Activated CD8-positive, alpha-beta T cell treated with anti-CD3 and anti-CD28 coated beads, Interleukin-2, amount 10 ng/mL, durations not matched to agents 7 days and 5 days (primary cell): ENCODE measurements at regions not wholly inside any gene's neighbourhood (a gene's known extent, or its start where the extent isn't known, plus 50 kb on each side); places are given as distances from the start of the nearest gene placed in this dataset.

ENCODE experiments used
- ATAC-seq: fragments of 150-1000 bp; cut with Tn5 transposase; one replicate; pipeline ENCODE4 v1.10.0; 2021; ENCODE audit warnings: moderate library complexity
- CTCF ChIA-PET: fragments of 350-600 bp; sonication (Branson Sonifier 250); formaldehyde crosslinking; loops from one replicate; lab custom pipeline; 2021; ENCODE audit warnings: antibody characterized with exemption; lab: Charles Lee
- POLR2A ChIA-PET: fragments of 350-600 bp; sonication (Branson Sonifier 250); formaldehyde crosslinking; loops from one replicate; lab custom pipeline; 2021; ENCODE audit warnings: antibody characterized with exemption; lab: Charles Lee
- DNase-seq: peaks from one replicate; pipeline ENCODE4 v3.0.0-alpha.2; 2020
- H3K27ac Mint-ChIP-seq: one replicate; pipeline ENCODE4 v1.8.0; 2021; ENCODE audit warnings: mild to moderate bottlenecking, mixed read lengths
- H3K27me3 Mint-ChIP-seq: one replicate; pipeline ENCODE4 v1.8.0; 2021; ENCODE audit warnings: low read depth, mixed read lengths
- H3K36me3 Mint-ChIP-seq: one replicate; pipeline ENCODE4 v1.8.0; 2021; ENCODE audit warnings: low read depth, mixed read lengths
- H3K4me1 Mint-ChIP-seq: one replicate; pipeline ENCODE4 v1.8.0; 2021; ENCODE audit warnings: low read depth, mixed read lengths
- H3K4me3 Mint-ChIP-seq: one replicate; pipeline ENCODE4 v1.8.0; 2021; ENCODE audit warnings: mild to moderate bottlenecking, mixed read lengths
- H3K9me3 Mint-ChIP-seq: one replicate; pipeline ENCODE4 v1.8.0; 2022; ENCODE audit warnings: mixed read lengths; ENCODE audit not compliant: insufficient read depth

DNA sequence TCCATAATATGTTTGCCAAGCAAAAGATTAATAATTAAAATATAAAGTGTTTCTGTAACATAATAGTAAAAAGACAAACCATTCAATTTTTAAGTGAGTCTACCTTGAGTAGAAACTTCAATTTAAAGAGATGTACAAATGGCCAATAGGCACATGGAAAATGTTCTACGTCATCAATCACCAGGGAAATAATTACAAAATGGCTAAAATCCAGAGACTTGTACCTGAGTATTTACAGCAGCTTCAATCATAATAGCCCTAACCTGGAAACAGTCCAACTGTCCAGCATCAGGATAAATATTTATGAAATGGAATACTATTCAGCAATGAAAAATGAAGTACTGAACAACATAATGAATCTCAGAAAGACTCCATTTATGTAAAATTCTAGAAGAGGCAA is 95.5 kb upstream of the FAR2 start:
- Mint-ChIP-seq H3K4me3 (no peak overlapping the region), H3K36me3 (no peaks in the 10 kb centered on the region), H3K9me3 (no peaks in the 10 kb centered on the region), H3K27ac (no peak overlapping the region), H3K4me1 (no peaks in the 10 kb centered on the region), H3K27me3 (peaks cover 7% of the 10 kb centered on the region)
- POLR2A ChIA-PET, result no interaction called here
- DNase-seq (no peak), ATAC-seq (no peak)
- CTCF ChIA-PET, result no interaction called here

GRCh38 chr12:29054858-29055663 is 94.0 kb upstream of the FAR2 start:
- H3K4me3 Mint-ChIP-seq, result no peak overlapping the region
- DNase-seq (no peak), ATAC-seq (no peak)
- no peaks in the 10 kb centered on the region for H3K9me3 Mint-ChIP-seq
- H3K27me3 Mint-ChIP-seq, result peaks cover 6% of the 10 kb centered on the region
- H3K4me1 Mint-ChIP-seq, result no peaks in the 10 kb centered on the region
- H3K36me3 Mint-ChIP-seq, result no peaks in the 10 kb centered on the region
- POLR2A ChIA-PET, result no interaction called here
- H3K27ac Mint-ChIP-seq, result no peak overlapping the region
- CTCF ChIA-PET, result no interaction called here

DNA sequence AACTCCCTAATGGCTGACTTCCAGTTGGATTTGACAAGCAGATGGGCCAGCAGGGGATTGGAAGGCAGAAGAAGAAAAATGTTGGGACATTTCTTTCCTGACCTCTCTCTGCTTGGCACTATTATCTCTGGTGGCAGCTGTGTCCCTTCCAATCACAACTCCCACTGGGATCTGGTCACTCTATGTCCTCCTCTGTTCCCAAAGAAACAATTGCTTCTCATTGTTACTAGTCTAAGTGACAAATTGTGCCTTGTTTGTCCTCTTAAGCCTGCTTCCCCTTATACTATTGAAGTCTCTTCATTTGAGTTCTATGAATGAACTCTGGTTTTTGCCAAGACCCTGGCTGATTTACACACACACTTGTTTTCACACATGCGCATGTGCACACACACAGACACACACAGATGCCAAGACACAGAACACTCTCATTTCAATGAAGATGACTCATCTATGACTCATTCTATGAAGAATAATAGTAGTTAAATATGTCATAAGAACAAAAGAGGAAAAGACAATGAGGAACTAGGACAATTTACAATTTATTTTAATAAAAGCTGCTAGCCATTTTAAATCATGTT is 83.0 kb upstream of the FAR2 start:
- Mint-ChIP-seq H3K36me3 (no peaks in the 10 kb centered on the region), H3K4me1 (no peaks in the 10 kb centered on the region), H3K27ac (no peak overlapping the region), H3K27me3 (peaks cover 9% of the 10 kb centered on the region), H3K4me3 (no peak overlapping the region), H3K9me3 (no peaks in the 10 kb centered on the region)
- no peak for DNase-seq
- ATAC-seq, result no peak
- POLR2A ChIA-PET, result no interaction called here
- CTCF ChIA-PET, result no interaction called here

DNA sequence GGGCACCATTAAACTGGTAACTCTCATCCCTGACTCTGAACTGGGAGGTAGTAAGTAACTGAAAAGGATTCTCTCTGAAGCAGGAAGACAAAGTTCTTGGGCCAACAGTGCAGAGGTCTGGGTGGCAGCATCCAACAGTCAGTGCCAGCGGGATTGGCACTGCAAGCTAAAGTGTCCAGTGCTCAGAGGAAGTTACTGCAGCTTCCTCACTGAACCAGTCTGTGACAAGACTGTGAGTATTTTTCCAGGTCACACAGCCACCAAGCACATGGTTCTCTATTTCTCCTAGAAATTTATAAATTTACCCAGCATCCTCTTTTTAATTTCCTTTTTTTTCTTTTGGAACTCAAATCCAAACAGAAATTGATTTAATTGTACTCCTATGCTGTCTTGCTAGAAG is 81.6 kb upstream of the FAR2 start:
- ATAC-seq, result no peak
- H3K4me3 Mint-ChIP-seq, result no peak overlapping the region

DNA sequence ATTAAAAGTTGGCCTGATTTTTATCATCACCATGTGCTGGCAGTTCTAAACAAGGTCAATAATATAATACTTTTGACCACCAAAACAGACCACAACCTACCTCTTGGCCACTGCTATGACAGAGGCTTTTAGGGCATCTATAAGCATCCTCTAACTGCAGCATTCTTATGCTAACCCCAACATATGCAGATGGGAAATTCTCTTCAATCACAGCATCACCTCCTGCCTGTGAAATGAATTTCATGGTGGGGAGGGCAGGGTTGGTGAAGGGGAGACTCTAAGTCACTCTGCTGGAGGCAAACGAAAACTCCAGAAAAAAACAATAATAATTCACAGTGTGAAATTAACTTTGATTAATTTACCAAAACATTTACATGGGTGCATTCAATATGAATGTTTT is 78.8 kb upstream of the FAR2 start:
- no peak overlapping the region for H3K4me3 Mint-ChIP-seq
- H3K36me3 Mint-ChIP-seq, result no peaks in the 10 kb centered on the region
- no peak overlapping the region for H3K27ac Mint-ChIP-seq
- POLR2A ChIA-PET, result no interaction called here
- H3K4me1 Mint-ChIP-seq, result no peaks in the 10 kb centered on the region
- H3K9me3 Mint-ChIP-seq, result no peaks in the 10 kb centered on the region
- DNase-seq (no peak), ATAC-seq (no peak)
- CTCF ChIA-PET, result no interaction called here
- peaks cover 13% of the 10 kb centered on the region for H3K27me3 Mint-ChIP-seq

More for the DNA sequence above, 81.6 kb upstream of the FAR2 start:
- no peak overlapping the region for H3K27ac Mint-ChIP-seq
- peaks cover 10% of the 10 kb centered on the region for H3K27me3 Mint-ChIP-seq
- ChIA-PET CTCF (no interaction called here), POLR2A (no interaction called here)
- no peaks in the 10 kb centered on the region for H3K9me3 Mint-ChIP-seq
- no peaks in the 10 kb centered on the region for H3K36me3 Mint-ChIP-seq
- DNase-seq, result no peak
- no peaks in the 10 kb centered on the region for H3K4me1 Mint-ChIP-seq

DNA sequence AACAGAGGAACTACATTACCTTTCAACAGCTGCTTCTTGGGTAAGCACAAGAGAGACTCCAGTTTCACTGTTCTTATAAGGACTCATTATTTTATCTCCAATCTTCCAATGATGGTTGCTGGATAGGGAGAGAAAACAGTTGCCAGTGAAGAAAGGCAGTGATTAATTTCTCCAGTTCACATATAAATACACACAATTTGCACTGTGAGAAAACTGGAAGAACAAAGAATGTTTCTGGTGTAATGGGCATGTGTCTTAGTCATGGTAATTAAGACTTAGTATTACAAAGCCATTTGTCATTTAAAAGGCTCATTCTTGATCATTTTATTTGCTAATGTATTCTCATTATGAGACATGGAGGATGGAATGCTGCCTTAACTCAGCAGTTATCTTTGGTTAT is 78.0 kb upstream of the FAR2 start:
- no peak for DNase-seq
- Mint-ChIP-seq H3K4me3 (no peak overlapping the region), H3K9me3 (no peaks in the 10 kb centered on the region), H3K4me1 (no peaks in the 10 kb centered on the region), H3K36me3 (no peaks in the 10 kb centered on the region), H3K27ac (no peak overlapping the region), H3K27me3 (peaks cover 16% of the 10 kb centered on the region)
- ChIA-PET CTCF (interaction anchor here (3.1 to 5.2 kb wide), 2 partner anchors 16 to 246 kb away, joined by 28 to 55 read pairs; no protein-coding TSS in a partner anchor), POLR2A (no interaction called here)
- ATAC-seq, result no peak

- Mint-ChIP-seq H3K27me3 (peaks cover 22% of the 10 kb centered on the region), H3K4me1 (no peaks in the 10 kb centered on the region), H3K36me3 (no peaks in the 10 kb centered on the region), H3K4me3 (no peak overlapping the region), H3K9me3 (no peaks in the 10 kb centered on the region), H3K27ac (no peak overlapping the region)
- no peak for DNase-seq
- no peak for ATAC-seq
- POLR2A ChIA-PET, result no interaction called here
- CTCF ChIA-PET, result interaction anchor here (1.0 to 5.2 kb wide), 14 partner anchors 9 to 265 kb away, joined by 3 to 55 read pairs (median 4); no protein-coding TSS in a partner anchor
These were observed 76.4 kb upstream of the FAR2 start for GRCh38 chr12:29072631-29073030.

GRCh38 chr12:29073631-29074239 is 75.3 kb upstream of the FAR2 start:
- POLR2A ChIA-PET, result no interaction called here
- Mint-ChIP-seq H3K4me1 (no peaks in the 10 kb centered on the region), H3K27me3 (peaks cover 20% of the 10 kb centered on the region), H3K9me3 (no peaks in the 10 kb centered on the region), H3K4me3 (no peak overlapping the region), H3K27ac (no peak overlapping the region), H3K36me3 (no peaks in the 10 kb centered on the region)
- DNase-seq (peak; percentile 31), ATAC-seq (peak; percentile 55)
- CTCF ChIA-PET, result interaction anchor here (0.7 to 5.2 kb wide), 15 partner anchors 10 to 263 kb away, joined by 3 to 55 read pairs (median 4); no protein-coding TSS in a partner anchor

DNA sequence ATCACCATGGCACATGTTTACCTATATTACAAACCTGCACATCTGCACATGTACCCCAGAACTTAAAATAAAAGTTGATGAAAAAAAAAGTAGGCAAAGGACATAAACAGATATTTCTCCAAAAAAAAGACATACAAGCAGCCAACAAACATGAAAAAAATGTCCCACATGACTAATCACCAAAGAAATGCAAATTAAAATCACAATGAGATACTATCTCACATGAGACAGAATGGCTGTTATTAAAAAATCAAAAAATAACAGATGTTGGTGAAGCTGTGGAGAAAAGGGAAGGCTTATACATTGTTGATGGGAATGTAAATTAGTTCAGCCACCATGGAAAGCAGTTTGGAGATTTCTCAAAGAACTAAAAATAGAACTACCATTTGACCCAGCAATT is 68.0 kb upstream of the FAR2 start:
- H3K4me3 Mint-ChIP-seq, result no peak overlapping the region
- H3K9me3 Mint-ChIP-seq, result no peaks in the 10 kb centered on the region
- no peaks in the 10 kb centered on the region for H3K36me3 Mint-ChIP-seq
- no peaks in the 10 kb centered on the region for H3K4me1 Mint-ChIP-seq
- ChIA-PET POLR2A (no interaction called here), CTCF (interaction anchor here (2.0 kb wide), 1 partner anchor 236 kb away, joined by 8 read pairs; no protein-coding TSS in a partner anchor)
- ATAC-seq (no peak), DNase-seq (no peak)
- no peak overlapping the region for H3K27ac Mint-ChIP-seq
- H3K27me3 Mint-ChIP-seq, result peaks cover 29% of the 10 kb centered on the region

GRCh38 chr12:29082522-29082921 is 66.6 kb upstream of the FAR2 start:
- no peak for ATAC-seq
- POLR2A ChIA-PET, result no interaction called here
- Mint-ChIP-seq H3K36me3 (no peaks in the 10 kb centered on the region), H3K4me3 (no peak overlapping the region), H3K27ac (no peak overlapping the region), H3K4me1 (no peaks in the 10 kb centered on the region), H3K27me3 (peaks cover 22% of the 10 kb centered on the region), H3K9me3 (no peaks in the 10 kb centered on the region)
- CTCF ChIA-PET, result interaction anchor here (1.1 kb wide), 1 partner anchor 235 kb away, joined by 4 read pairs; no protein-coding TSS in a partner anchor
- no peak for DNase-seq

DNA sequence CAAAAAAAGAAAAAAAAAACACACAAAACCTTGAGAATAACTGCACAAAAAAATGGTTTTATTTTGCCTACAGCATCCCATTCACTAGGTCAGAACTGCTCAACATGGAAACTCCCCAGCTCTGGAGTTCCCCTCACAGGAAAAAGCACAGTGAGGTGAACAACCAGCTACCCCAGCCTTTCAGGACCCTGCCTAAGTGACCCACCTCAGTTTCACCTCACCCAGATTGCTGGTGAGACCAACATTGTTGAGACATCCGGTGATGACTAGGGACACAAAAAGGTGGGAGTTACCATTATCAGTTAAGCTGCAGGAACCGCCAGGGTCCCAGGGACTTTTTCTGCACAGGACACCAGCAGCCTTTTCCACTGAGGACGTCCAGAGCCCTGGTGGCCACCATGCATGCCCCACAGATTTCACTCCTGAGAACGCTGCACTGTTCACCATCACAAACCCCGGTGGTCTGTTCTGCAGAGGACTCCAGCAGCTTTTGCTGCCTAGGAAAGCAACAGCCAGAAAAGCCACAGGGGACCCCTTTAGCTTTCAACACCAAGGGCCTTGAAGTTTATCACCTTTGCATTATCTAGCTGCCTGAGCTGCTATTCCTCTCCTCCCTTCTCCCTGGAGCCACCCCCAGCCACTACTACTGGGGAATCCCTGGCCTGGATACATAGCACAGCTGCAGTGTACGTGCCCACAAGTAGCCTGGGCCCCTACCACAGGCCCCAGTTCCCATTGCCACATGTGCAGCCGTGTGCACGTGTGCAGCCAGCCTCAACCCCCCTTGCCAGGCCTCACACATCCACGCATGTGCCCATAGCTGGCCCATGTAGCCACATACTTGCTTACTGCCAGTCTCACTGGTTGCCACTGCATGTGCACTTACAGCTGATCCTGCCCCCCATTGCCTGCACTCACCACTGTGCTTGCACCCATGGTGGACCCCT is 62.5 kb upstream of the FAR2 start:
- no peak for ATAC-seq
- Mint-ChIP-seq H3K9me3 (no peaks in the 10 kb centered on the region), H3K27me3 (peaks cover 7% of the 10 kb centered on the region), H3K4me1 (peaks cover 1% of the 10 kb centered on the region), H3K36me3 (no peaks in the 10 kb centered on the region), H3K27ac (no peak overlapping the region), H3K4me3 (no peak overlapping the region)
- ChIA-PET CTCF (interaction anchor here (1.1 to 7.7 kb wide), 5 partner anchors 13 to 231 kb away, joined by 3 to 82 read pairs (median 13); no protein-coding TSS in a partner anchor), POLR2A (interaction anchor here (0.7 kb wide), 1 partner anchor 105 kb away, joined by 3 read pairs; no protein-coding TSS in a partner anchor)
- no peak for DNase-seq
